ENCODE measurements at regions not wholly inside any gene's neighbourhood (a gene's known extent, or its start where the extent isn't known, plus 50 kb on each side); places are given as distances from the start of the nearest gene placed in this dataset.

- TF ChIP-seq POLR2A (IDR thresholded peaks at IDR 0.05; ENCODE audit: low read depth, low read length) = no peak
- no peak for TF ChIP-seq POLR2AphosphoS5 (IDR thresholded peaks at IDR 0.05; ENCODE audit: low read depth, low read length)
- TF ChIP-seq TAF1 (IDR thresholded peaks at IDR 0.05; ENCODE audit: low read depth, low read length) = no peak
Measured at GRCh38 chrX:69256291-69256565, 91.0 kb upstream of the PJA1 start.
